Islet precursor cell (in vitro differentiated cells): ENCODE measurements at regions not wholly inside any gene's neighbourhood (a gene's known extent, or its start where the extent isn't known, plus 50 kb on each side); places are given as distances from the start of the nearest gene placed in this dataset.

ENCODE experiments used
- DNase-seq: peaks from one replicate; pipeline ENCODE4 v3.0.0-alpha.2; 2018

DNA sequence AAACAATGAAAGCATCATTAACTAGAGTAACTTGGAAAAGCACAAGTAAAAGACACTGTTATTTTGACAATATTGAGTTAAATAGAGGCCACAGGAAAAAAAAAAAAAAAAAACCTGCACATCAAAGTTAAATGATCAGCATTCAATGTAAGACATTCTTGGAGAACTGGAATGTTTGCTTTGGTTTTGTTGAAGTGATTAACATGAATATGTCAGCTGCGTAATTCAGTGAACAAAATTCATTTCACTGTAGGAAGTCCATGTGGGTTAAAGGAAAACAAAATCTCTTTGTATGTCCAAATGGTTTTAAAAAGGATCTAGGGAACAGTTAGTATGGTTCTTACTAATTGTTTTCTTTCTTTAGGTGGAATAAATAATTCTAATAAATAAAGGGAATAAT is 252.8 kb upstream of the CNTN6 start:
- DNase-seq: no peak

DNA sequence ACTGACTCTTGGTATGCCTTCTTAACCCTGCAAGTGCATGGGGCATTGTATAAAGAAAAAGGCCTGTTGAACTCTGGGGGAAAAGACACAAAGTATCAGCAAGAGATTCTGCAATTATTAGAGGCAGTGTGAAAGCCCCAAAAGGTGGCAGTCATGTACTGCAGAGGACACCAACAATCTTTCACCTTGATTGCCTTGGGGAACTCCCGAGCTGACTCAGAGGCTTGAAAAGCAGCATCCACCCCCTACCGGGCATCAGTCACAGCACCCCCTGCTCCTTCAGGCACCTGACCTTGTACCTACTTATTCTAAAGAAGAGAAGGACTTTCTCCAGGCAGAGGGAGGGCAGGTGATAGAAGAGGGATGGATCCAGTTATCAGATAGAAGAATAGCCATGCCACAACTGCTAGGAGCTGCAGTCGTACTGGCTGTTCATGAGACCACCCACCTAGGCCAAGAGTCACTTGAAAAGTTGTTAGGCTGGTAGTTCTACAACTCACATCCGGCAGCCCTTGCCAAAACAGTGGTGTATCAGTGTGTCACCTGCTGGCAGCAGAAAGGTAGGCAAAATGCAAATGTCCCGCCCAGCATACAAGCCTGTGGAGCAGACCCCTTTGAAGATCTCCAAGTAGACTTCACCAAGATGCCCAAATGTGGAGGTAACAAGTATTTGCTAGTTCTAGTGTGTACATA is 241.6 kb upstream of the CNTN6 start:
- DNase-seq: no peak

DNA sequence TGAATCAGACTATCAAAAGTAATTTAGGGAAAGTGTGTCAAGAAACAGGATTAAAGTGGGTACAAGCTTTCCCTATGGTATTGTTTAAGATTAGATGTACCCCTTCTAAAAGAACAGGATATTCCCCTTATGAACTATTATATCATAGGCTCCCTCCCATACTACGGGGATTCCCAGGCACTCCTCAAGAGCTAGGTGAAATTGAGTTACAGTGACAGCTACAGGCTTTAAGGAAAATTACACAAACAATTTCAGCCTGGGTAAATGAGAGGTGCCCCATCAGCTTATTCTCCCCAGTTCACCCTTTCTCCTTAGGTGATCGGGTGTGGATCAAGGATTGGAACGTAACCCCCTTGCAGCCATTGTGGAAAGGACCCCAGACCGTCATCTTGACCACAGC is 240.8 kb upstream of the CNTN6 start:
- no peak for DNase-seq

DNA sequence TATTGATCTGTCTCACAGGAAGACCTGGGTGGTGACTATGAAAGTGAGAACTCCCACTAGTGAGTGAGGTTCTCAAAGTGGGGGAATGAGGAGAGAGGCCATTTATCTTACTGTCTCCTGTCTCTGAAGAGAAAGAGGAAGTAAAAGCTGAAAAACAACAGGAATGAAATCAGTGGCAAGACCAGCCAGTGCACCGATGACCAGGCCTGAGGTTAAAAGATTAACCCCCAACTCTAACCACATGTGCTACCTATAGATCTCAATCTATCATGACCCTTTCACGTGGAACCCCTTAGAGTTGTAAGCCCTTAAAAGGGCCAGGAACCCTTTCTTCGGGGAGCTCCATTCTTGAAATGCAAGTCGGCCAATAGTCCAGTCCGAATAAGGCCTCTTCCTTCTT is 239.3 kb upstream of the CNTN6 start:
- DNase-seq: no peak

DNA sequence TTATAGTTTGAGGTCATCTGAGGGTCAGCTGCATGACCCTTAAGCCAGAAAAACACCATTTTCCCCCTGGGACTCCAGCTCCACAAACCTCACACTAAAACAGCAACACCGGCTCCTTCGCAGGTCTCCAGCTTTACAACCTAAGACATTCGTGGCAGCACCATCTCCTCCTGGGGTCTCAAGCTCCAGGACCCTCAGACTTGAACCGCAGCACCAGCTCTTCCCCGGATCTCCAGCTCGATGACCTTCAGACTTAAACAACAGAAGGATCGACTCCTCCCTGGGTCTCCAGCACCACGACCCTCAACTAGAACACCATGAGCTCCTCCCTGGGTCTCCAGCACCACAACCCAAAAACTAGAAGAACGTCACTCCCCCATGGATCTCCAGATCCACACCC is 233.7 kb upstream of the CNTN6 start:
- DNase-seq: no peak

DNA sequence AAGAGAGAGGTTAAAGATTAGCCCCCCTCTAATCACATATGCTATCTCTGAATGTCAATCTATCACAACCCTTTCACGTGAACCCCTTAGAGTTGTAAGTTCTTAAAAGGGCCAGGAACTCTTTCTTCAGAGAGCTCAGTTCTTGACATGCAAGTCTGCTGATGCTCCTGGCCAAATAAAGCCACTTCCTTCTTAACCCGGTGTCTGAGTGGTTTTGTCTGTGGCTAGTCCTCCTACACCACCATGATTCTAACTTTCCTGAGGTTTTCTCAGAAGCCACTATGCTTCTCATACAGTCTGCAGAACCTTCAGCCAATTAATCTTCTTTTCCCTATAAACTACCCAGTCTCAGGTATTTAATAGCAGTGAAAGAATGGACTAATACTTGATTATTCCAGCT is 231.1 kb upstream of the CNTN6 start:
- no peak for DNase-seq

DNA sequence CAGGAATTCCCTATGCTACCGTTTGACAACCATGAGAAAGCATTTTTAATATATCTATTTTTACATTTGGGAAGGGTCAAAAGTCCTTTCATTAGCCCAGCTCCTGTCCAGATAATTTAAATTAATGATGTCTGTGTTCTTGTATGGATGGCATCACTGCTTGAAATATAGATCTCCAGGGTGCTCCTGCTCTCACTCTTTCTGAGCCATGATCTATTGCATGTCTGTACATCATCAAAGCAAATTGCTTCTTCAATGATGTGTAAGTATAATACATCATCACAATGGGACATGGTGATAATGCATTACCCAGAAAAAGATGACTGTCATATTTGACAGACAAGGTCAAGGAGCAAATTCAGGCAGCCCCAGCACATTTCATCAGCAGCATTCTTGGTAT is 223.6 kb upstream of the CNTN6 start:
- DNase-seq: no peak

DNA sequence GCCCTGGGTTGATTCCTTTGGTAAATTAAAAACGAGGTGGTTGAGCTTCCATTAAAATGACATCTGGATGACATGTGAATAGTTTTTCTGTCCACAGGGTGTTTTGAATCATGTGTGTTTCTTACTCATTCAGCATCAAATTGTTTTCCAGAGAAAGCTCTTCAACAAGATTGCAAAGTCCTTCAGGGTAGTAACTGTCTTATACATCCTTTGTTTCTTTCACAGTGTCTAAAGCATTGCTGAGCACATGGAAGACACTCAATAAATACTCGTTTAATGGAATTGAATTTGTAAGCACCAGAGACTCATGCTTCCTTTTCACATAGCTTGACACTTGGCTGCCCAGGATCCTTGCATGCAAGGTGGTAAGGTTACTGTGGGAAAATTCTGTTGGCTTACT is 223.1 kb upstream of the CNTN6 start:
- DNase-seq: no peak

DNA sequence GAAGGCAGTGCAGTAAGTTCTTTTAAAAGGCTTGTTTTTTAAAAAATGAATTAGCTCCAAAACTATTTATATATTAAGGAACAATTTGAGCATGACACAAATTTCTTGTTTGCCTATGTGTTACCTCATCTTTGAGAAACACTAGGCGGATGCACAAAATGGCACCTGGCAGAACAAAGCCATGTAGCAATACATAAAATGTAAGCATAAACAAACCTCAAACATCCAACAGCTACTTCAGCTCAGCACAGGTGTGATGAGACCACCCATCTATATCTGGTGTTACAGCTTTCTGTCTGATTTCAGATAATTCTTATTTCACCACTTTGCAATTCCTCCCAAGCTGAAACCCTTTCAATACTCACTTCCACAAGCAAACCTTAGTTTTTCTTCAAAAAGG is 221.2 kb upstream of the CNTN6 start:
- DNase-seq: no peak

DNA sequence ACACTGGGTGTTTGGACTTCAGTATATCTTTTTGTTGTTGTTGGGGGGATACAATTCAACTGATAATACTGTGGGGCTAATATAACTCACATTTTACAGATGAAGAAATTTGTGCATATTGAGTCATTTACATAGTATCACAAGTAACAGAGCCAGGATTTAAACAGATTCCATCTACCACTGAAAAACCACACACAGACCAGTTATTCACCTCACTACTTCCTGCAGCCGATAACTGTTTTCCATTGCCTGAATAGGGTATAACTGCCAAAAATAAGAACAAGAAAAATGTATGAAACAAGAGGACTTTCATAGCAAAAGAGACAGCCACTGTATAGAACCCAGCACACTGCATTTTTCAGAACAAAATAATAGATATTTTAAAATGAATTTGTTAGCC is 215.8 kb upstream of the CNTN6 start:
- no peak for DNase-seq

DNA sequence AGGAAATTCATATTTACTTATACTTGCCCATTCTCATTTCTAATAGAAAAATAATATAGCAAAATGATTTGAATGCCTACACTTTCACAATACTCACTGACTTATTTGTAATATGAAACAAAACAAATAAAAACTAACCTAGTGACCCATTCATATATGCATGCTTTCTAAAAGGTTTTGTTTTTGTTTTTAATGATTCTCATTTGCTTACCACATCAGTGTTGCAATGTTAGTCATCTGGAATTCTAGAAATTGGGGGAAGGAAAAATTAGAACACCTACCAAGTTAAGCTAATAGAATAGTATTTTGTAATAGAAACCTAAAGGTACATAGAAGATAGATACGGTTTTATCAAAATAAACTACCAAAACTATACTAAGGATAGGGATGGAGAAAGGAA is 214.1 kb upstream of the CNTN6 start:
- no peak for DNase-seq

DNA sequence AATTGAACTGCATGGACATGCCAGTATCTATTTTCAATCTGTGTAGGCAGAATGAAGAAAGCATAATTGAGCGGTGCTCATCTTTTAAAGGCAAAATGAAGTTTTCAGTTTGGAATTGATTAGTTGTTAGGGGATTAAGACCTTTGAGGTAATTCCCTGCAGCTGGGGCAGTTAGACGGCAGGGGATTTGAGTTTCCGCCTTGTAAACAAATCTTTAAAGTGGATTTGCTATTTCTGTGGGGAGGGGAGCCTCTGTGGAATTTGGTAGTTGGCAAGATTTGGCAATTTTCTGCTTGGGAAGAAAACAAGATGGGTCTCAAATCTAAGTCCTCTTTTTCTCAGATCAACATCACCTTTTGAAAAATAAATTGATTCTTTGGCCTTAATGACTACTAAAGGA is 212.5 kb upstream of the CNTN6 start:
- no peak for DNase-seq

DNA sequence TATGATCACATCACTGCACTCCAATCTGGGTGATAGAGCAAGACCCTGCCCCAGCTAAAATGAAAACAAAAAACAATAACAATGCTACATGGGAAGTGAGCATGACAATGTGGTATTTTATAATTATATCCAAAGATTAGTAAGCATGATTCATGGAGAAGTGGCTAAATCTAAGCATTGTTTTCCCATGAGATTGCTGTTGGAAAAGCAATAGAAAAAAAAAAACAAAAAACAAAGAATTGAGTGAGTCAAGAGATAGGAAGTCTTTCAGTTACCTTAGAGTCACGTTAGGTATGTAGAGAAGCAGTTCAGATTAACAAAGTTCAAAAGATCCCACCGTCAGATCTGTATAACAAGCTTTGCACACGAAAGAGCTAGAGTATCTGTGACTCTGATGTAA is 210.3 kb upstream of the CNTN6 start:
- DNase-seq: no peak

DNA sequence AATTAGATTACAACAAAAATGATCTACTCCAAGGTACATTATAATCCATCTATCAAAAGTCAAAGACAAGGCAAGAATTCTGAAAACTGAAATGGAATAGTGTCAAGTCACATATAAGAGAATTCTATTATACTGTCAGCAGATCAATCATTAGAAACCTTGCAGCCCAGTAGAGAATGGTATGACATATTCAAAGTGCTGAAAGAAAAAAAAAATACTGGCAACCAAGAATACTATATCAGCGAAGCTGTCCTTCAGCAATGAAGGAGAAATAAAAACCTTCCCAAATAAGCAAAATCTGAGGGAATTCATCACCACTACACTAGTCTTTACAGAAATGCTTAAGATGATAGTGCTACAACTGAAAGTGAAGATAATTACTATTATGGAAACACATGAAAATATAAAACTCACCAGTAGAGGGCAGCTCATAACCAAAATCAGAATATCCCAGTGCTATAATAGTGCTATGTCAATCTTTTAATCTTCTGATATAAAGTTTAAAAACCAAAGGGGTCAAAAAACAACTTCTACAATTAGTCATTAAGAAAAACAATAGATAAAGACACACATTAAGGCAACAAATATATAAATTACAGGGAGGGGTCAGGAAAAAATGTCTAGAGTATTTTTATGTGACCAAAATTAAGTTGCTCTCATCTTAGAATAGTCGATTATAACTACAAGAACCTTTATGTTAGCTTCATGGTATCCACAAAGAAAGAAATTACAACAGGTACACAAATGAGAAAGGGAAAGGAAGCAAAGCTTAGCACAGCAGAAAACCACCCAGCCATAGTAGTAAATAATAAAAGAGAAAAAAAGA is 190.7 kb upstream of the CNTN6 start:
- DNase-seq: no peak

DNA sequence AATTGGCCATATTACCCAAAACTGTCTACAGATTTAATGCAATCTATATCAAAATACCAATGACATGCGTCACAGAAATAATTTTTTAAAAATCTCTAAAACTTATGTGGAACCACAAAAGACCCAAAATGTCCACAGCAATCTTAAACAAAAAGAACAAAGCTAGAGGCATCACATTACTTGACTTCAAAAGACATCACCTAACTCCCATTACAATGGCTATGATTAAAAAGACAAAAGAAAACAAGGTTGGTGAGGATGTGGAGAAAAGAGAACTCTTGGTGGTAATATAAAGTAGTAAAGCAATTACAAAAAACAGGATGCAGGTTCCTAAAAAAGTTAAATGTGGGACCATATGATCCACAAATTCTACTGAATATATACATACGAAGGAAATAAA is 187.6 kb upstream of the CNTN6 start:
- no peak for DNase-seq

DNA sequence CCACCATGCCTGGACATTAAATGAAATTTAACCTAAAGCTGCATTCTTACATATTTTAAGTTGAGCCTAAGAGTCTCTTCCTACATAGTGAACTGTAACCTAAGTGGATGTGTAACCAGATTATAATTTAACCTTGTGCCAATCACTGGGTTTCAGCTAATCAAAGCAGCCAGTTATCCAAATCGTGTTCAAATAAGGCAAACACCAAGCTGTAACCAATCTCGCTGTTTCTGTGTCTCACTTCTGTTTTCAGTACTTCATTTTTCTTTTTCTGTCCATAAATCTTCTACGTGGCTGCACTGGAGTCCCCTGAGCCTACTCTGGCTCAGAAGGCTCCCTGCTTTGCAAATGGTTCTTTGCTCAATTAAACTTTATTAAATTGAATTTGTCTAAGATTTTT is 186.1 kb upstream of the CNTN6 start:
- DNase-seq: no peak

DNA sequence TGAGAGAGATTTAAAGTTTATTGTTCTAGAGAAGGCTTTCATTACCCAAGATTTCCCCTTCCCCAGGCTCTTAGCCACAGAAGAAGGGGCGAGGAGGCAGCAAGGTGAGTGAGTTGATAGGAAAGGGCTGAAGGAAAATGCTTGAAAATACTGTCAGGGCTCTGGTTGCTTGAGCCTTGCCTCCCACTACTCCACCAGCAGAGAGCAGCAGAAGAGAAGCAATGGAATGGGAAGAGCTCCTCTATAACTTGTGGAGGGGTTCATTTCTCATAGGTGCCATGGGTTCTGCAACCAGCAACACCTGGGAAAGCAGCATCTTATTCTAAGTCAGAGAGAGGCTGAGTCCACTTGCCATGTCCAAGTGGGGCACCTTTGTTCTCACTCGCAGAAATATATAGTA is 184.0 kb upstream of the CNTN6 start:
- peak; percentile 62 for DNase-seq

DNA sequence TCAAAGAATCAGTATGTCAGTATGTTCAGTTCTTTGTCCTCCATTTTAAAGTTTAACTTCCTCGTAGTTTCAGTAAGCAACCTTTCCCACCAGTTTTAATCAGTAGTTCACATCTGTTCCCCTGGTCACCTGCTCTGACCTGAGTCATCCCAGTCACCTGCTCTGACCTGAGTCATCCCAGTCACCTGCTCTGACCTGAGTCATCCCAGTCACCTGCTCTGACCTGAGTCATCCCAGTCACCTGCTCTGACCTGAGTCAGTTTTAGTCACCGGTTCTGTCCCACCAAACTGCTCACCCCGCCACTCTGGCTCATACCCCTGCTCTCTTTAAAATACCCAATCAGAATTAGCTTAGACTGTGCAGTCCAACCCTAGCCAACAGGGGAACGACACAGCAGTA is 180.1 kb upstream of the CNTN6 start:
- peak; percentile 75 for DNase-seq

DNA sequence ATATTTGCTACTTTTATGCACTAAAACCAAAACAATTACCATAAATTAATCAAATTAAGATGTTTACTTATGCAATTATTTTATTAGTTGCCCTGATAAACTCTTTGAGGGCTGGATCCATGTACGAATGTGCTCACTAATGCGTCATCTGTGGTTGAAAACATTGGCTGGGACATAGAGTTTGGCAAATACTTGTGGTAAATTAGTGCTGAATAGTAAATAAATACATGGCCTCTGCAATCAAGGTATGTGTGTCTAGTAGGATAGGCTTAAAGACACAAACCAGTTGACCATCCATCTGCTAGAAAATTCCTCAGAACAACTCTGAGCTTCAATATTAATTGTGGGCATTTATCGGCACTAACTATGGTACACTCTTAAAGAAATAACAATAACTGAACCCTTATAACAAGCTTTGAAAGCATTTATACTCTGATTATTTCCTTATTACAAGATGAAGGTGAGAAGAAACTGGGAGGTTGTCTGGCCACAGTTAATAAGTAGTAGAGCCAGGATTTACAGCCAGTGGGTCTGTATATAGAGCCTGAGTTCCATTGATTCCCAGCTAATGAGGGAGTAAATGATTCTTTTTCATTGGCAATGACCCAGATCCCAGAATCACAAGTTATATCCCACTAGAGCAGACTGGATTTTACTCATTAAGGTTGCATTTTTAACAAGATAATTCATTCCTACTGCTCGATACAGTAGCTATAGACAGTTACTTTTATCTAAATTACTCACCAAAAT is 169.5 kb upstream of the CNTN6 start:
- DNase-seq: no peak

DNA sequence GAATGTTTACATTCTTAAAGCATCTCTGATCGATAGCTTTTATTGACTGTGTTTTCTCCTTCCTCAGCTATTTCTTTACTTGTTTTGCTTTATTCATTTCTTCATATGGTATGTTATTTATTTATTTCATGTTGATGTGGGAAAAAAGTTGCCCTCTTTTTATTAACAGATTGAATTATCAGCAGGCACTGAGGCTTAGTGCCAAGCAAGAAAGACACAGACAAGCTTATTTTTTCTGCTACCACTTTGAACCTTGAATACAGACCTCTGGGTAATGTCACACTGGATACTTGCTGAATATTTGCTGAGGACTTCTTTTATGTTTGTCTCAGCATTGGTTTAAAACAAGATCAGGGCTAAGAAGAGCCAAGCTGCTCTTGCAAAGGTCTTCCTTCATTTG is 162.0 kb upstream of the CNTN6 start:
- DNase-seq: no peak

DNA sequence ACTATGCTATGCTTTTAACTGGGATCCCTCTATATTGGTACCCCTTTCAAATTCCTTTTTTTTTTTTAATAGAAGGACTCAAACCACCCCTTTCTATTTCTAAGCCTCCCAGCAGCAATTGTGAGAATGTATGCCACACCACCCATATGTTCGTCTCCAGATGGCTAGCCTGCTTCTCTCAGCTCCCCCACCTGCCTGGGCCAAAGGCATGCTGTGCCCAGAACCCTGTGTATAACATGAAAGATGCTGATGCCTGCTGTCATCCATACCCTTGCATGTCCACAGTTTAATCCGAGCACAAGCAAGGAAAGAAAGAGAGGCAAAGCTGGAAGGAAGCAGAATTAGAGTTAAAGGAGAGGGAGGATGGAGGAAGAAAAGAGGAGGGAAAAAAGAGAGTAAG is 159.5 kb upstream of the CNTN6 start:
- no peak for DNase-seq

DNA sequence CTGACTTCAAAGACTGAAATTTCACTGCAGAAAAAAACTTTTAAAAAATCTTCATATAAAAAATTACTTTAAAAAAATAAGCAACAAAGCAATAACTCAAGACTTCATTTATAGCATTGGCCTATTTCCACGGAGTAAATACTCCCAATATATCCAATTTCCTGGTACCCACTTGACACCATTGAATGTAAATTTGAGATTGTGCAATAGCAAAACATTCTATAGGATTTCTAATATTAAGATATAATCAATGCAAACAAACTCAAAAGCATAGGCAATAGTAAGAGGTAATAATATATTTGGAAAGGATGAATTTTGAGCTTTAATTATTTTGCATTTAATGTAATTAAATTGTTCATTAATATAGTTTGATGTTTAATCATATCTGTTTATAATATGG is 148.0 kb upstream of the CNTN6 start:
- DNase-seq: no peak

DNA sequence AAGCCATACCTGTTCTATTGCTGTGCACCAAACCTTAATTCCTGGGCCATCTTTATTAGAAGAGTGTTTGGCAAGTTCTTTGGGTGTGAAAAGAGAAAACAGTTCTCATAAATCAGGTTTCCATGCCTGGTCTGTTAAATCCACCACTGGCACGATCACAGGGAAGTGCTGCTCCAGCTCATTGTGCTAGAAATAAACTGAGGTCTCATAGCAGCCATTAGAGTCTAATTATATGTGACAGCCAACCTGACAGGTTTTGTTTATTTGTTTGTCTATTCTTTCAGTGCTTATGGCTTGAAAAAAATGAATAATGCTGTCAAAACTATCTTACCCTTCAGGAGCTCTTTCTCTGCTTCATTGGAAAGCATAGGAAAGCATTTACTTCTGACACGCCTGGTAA is 147.1 kb upstream of the CNTN6 start:
- no peak for DNase-seq

DNA sequence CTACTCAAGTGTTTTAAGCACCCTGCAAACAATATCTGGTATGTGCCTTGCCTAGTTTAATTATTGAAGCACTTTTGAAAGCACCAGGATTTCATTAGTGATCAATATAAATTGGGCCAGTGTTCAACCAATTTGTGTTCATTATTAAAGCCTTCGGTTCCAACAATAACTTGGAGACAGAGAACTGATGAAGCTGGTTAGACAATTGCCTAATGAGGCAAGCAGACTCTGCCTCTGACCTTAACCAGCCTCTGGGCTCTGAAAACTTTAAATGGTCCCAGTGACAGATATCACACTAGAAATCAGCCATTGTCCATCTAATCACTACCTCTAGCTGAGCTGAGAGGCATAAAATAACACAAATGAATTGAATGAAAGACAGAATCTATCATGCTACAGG is 139.9 kb upstream of the CNTN6 start:
- no peak for DNase-seq
